CD4-positive, CD25-positive, alpha-beta regulatory T cell (primary cell): ENCODE measurements at regions not wholly inside any gene's neighbourhood (a gene's known extent, or its start where the extent isn't known, plus 50 kb on each side); places are given as distances from the start of the nearest gene placed in this dataset.
A peak's percentile ranks its signal among the peaks of the same experiment; 100 is the strongest.
"Not testable (repeated sequence)": the region's sequence is repeated elsewhere in the genome, so short reads cannot be mapped to it uniquely, and the experiment has no call there.

Source experiments
- ATAC-seq, 2 donors: fragments of 150-1000 bp; cut with Tn5 transposase; one replicate each; pipeline ENCODE4 v1.10.0; 2021; ENCODE audit warnings: low read depth in 2 of 2, moderate number of reproducible peaks in 2 of 2, moderate library complexity in 1 of 2
- DNase-seq, 3 donors: peaks; one replicate each; pipeline versions ENCODE4 v3.0.0 to v3.0.0-alpha.2; 2012 to 2022; ENCODE audit warnings: mixed read lengths in 1 of 3
- H3K27ac ChIP-seq: one replicate; pipeline ENCODE4 v1.7.0; 2013; ENCODE audit warnings: mild to moderate bottlenecking, low read length; ENCODE audit not compliant: insufficient read depth, poor library complexity, severe bottlenecking
- H3K27me3 ChIP-seq: one replicate; pipeline ENCODE4 v1.7.0; 2013; ENCODE audit warnings: low read length; ENCODE audit not compliant: control insufficient read depth, insufficient read depth
- H3K36me3 ChIP-seq: one replicate; pipeline ENCODE4 v1.7.0; 2013; ENCODE audit warnings: mild to moderate bottlenecking, low read length, moderate library complexity; ENCODE audit not compliant: control insufficient read depth, insufficient read depth
- H3K4me1 ChIP-seq: 2 replicates; pipeline ENCODE4 v1.7.0; 2013; ENCODE audit warnings: mild to moderate bottlenecking, low read length; ENCODE audit not compliant: insufficient read depth, control insufficient read depth, poor library complexity, severe bottlenecking
- H3K4me3 ChIP-seq: one replicate; pipeline ENCODE4 v1.7.0; 2013; ENCODE audit warnings: low read depth, mild to moderate bottlenecking, low read length, moderate library complexity
- H3K9me3 ChIP-seq, 2 experiments: 1 replicate in 1 of 2; 2 replicates in 1 of 2; pipeline ENCODE4 v1.7.0; 2013; ENCODE audit warnings: low read length in 2 of 2, mild to moderate bottlenecking in 1 of 2, moderate library complexity in 1 of 2; ENCODE audit not compliant: control insufficient read depth in 2 of 2
- H3K27ac Mint-ChIP-seq, 3 donors: one replicate each; pipeline ENCODE4 v1.8.0; 2020 to 2022; ENCODE audit warnings: mild to moderate bottlenecking in 3 of 3, mixed read lengths in 3 of 3, moderate library complexity in 2 of 3
- H3K27me3 Mint-ChIP-seq: one replicate; pipeline ENCODE4 v1.8.0; 2022; ENCODE audit warnings: mild to moderate bottlenecking, mixed read lengths
- H3K36me3 Mint-ChIP-seq: one replicate; pipeline ENCODE4 v1.8.0; 2020; ENCODE audit warnings: mixed read lengths
- H3K4me1 Mint-ChIP-seq, 4 donors: one replicate each; pipeline ENCODE4 v1.8.0; 2020 to 2022; ENCODE audit warnings: mixed read lengths in 4 of 4, mild to moderate bottlenecking in 1 of 4
- H3K4me3 Mint-ChIP-seq, 4 donors: one replicate each; pipeline ENCODE4 v1.8.0; 2020 to 2022; ENCODE audit warnings: mild to moderate bottlenecking in 4 of 4, mixed read lengths in 4 of 4, moderate library complexity in 3 of 4
- H3K9me3 Mint-ChIP-seq, 7 donors: one replicate each; pipeline ENCODE4 v1.8.0; 2020 to 2022; ENCODE audit warnings: mixed read lengths in 7 of 7, mild to moderate bottlenecking in 3 of 7, moderate library complexity in 2 of 7

DNA sequence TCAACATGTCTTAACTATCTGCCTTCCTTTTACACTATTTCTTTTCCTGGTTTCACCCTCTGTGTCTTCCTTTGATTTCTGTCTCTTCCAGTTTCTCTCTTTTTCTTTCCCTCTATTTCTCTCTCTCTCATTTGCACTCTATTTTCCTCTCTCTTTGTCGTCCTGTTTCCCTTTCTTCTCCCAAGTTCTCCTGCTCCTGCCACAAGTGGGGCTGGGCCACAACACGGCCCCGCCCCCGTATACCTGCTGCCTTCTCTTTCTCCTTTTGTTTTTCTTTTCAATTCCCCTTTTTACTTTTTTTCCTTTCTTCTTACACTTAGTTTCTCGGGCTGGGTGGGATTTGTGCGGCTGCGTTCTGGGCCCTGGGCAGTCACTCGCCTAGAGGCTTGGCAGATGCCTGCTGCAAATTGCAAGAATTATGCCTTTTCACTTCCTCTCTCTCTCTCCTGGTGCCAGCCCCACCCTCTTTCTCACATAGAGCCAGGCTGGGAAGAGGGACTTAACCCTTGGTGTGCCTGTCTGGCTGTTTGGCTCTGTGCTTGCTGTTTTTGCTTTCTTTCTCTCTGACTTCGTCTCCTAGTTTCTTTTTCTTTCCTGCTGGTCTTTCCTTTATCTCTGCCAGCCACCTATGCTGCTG lies 2139.4 kb downstream of the TP53TG3F start:
- no peak overlapping the region for H3K4me3 ChIP-seq
- no peaks in the 10 kb centered on the region for H3K27me3 Mint-ChIP-seq
- DNase-seq (no peak), ATAC-seq (no peak)
- H3K9me3 ChIP-seq, result peaks cover 1 to 13% of the 10 kb centered on the region in 2 experiments
- no peaks in the 10 kb centered on the region for H3K4me1 Mint-ChIP-seq
- no peak overlapping the region for H3K27ac ChIP-seq
- no peaks in the 10 kb centered on the region for H3K4me1 ChIP-seq
- H3K27me3 ChIP-seq, result no peaks in the 10 kb centered on the region
- H3K4me3 Mint-ChIP-seq, result peak overlapping the region in 1 of 4 donors; percentile 56
- H3K36me3 ChIP-seq, result no peaks in the 10 kb centered on the region
- H3K9me3 Mint-ChIP-seq, result peaks cover 0 to 29% (median 12%) of the 10 kb centered on the region in 7 donors
- no peak overlapping the region for H3K27ac Mint-ChIP-seq
- H3K36me3 Mint-ChIP-seq, result no peaks in the 10 kb centered on the region

DNA sequence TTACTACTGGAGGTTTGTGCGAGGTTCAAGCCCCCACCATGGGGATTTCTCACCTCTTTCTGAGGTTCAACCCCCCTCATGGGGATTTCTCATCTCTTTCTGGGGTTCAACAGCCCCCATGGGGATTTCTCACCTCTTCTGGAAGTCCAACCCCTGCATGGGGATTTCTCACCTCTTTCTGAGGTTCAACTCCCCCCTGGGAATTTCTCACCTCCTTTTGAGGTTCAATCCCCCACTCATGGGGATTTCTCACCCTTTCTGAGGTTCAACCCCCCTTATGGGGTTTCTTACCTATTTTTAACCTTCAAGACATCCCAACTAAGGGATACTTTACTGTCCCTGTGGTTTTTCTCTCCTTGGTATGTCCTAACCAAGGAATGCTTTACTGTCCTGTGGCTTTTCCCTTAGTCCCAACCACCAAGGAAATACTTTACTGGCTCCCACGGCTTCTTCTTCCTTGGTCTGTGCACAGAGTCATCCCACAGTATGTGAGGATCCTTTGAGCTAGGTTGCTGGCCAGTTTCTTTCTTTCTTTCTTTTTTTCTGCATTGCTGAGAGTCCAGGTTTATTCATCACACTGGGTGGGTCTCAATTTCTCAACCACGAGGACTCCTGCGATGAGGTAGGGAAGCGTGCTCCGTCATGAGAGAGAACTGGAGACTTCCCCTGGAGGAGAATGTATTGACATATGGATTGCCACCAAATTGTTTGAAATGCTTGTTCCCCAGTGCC lies 2140.2 kb downstream of the TP53TG3F start:
- DNase-seq, result no peak
- no peak overlapping the region for H3K4me3 ChIP-seq
- no peaks in the 10 kb centered on the region for H3K27me3 ChIP-seq
- H3K36me3 ChIP-seq, result no peaks in the 10 kb centered on the region
- H3K27ac ChIP-seq, result no peak overlapping the region
- H3K4me1 ChIP-seq, result no peaks in the 10 kb centered on the region
- peaks cover 0 to 13% of the 10 kb centered on the region in 2 experiments for H3K9me3 ChIP-seq
- Mint-ChIP-seq H3K36me3 (no peaks in the 10 kb centered on the region), H3K4me3 (no peak overlapping the region), H3K27ac (no peak overlapping the region), H3K9me3 (peaks cover 0 to 30% (median 14%) of the 10 kb centered on the region in 7 donors), H3K27me3 (no peaks in the 10 kb centered on the region), H3K4me1 (no peaks in the 10 kb centered on the region)
- ATAC-seq, result no peak

DNA sequence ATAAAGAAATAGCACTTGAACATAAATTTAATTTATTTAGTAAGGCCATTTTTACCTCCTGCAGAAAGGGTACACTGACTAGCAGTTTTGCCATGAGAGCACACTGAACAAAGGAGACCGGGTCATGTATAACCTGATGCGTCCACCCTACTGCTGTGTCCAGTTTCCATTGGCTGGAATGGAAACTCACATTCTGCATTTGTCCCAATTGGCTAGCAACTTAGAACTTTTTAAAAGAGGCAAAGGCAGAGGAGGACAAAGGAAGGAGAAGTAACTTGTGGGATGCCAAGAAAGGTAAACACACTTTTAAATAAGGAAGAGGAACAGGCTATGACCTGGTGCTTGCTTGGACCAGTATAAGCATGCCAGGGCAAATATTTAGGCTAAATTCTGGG lies 2140.7 kb downstream of the TP53TG3F start:
- peaks cover 0 to 13% of the 10 kb centered on the region in 2 experiments for H3K9me3 ChIP-seq
- peaks cover 0 to 31% (median 14%) of the 10 kb centered on the region in 7 donors for H3K9me3 Mint-ChIP-seq

DNA sequence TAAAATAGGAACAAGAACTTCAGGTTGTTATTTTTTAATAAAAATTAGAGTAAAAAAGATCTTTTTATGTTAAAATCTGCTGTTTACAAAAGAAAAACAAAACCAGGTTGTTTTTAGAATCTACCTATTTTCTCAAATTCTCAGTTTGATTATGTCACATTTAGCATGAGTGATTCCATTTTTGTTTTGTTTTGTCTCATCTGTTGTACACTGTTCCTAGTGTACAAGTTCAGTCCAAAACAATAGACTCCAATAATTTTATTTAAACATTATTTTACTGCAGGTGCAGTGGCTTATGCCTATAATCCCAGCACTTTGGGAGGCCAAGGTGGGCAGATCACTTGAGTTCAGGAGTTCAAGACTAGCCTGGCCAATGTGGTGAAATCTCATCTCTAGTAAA lies 2142.7 kb downstream of the TP53TG3F start:
- H3K4me3 ChIP-seq, result no peak overlapping the region
- no peaks in the 10 kb centered on the region for H3K4me1 ChIP-seq
- no peaks in the 10 kb centered on the region for H3K27me3 Mint-ChIP-seq
- no peaks in the 10 kb centered on the region for H3K36me3 ChIP-seq
- DNase-seq (no peak), ATAC-seq (no peak)
- H3K27ac ChIP-seq, result no peak overlapping the region
- H3K4me1 Mint-ChIP-seq, result no peaks in the 10 kb centered on the region
- H3K27me3 ChIP-seq, result no peaks in the 10 kb centered on the region
- H3K4me3 Mint-ChIP-seq, result no peak overlapping the region
- H3K27ac Mint-ChIP-seq, result no peak overlapping the region
- peaks cover 0 to 25% (median 10%) of the 10 kb centered on the region in 7 donors for H3K9me3 Mint-ChIP-seq
- no peaks in the 10 kb centered on the region for H3K36me3 Mint-ChIP-seq
- H3K9me3 ChIP-seq, result peaks cover 0 to 13% of the 10 kb centered on the region in 2 experiments

More for the DNA sequence above, 2140.7 kb downstream of the TP53TG3F start:
- DNase-seq, H3K4me1 Mint-ChIP-seq, H3K27me3 ChIP-seq, H3K4me3 ChIP-seq, H3K27me3 Mint-ChIP-seq, H3K4me1 ChIP-seq, H3K36me3 Mint-ChIP-seq, ATAC-seq, H3K36me3 ChIP-seq, H3K4me3 Mint-ChIP-seq, H3K27ac Mint-ChIP-seq, H3K27ac ChIP-seq: not testable (repeated sequence)

DNA sequence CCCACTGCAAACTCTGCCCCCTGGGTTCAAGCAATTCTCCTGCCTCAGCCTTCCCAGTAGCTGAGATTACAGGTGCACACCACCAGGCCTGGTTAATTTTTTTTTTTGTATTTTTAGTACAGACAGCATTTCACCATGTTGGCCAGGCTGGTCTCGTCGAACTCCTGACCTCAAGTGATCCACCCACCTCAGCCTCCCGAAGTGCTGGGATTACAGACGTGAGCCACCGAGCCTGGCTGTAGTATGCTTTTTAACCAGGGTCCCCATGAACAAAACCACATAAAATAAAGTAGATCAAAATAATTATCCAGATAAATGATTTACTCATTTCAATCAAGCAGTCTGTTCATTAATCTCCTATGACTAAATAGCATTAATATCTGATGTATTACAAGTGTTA lies 2144.0 kb downstream of the TP53TG3F start:
- not testable (repeated sequence) for H3K27me3 Mint-ChIP-seq, DNase-seq, H3K27ac ChIP-seq, H3K27ac Mint-ChIP-seq, H3K36me3 Mint-ChIP-seq, H3K4me3 ChIP-seq, H3K36me3 ChIP-seq, H3K4me1 Mint-ChIP-seq, H3K27me3 ChIP-seq, H3K4me3 Mint-ChIP-seq, H3K4me1 ChIP-seq, ATAC-seq
- peaks cover 0 to 13% of the 10 kb centered on the region in 2 experiments for H3K9me3 ChIP-seq
- peaks cover 0 to 19% (median 9%) of the 10 kb centered on the region in 7 donors for H3K9me3 Mint-ChIP-seq

DNA sequence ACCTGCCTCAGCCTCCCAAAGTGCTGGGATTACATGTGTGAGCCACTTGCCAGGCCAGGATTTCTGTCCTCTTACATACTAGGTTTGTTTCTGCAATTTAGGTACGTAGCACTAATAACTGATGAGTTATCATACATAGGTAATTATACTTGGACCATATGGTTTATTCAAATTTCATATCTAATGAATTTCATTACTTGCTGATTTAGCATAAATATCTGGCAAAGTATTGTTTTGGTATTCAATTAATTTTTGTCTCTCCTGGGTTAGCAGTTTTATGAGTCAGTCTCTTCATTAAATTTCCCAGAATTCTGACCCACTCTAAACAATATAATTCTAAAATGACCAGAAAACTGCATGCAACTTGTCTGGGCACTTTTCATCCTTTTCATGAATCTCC lies 2146.5 kb downstream of the TP53TG3F start:
- DNase-seq (no peak), ATAC-seq (no peak)
- Histone ChIP-seq H3K4me3 (no peak overlapping the region), H3K27me3 (no peaks in the 10 kb centered on the region), H3K4me1 (no peaks in the 10 kb centered on the region), H3K36me3 (no peaks in the 10 kb centered on the region), H3K9me3 (no peaks in the 10 kb centered on the region), H3K27ac (no peak overlapping the region)
- Mint-ChIP-seq H3K4me1 (no peaks in the 10 kb centered on the region), H3K27me3 (no peaks in the 10 kb centered on the region), H3K9me3 (peaks cover 0 to 16% (median 2%) of the 10 kb centered on the region in 7 donors), H3K36me3 (no peaks in the 10 kb centered on the region), H3K27ac (no peak overlapping the region), H3K4me3 (no peak overlapping the region)

DNA sequence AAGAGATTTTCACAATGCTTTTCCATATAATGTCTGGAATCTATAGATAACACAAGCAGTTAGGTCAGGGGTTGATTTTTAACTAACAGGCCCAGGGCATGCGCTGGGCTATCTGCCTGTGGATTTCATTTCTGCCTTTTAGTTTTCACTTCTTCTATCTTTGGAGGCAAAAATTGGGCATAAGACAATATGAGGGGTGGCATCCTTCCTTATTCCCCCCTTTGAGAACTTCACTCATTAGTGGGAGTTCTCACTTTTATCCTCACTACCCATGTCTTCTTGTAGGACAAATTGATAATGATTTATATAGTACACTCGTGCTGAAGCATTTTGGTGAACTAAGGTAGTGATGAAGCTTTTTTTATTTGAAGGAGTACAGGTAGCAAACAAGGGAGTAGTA lies 2155.5 kb downstream of the TP53TG3F start:
- not testable (repeated sequence) for H3K27ac ChIP-seq, H3K4me3 Mint-ChIP-seq, H3K36me3 ChIP-seq, H3K27me3 ChIP-seq, H3K4me1 ChIP-seq, H3K27me3 Mint-ChIP-seq, H3K36me3 Mint-ChIP-seq, H3K4me1 Mint-ChIP-seq, DNase-seq, H3K4me3 ChIP-seq, H3K27ac Mint-ChIP-seq, ATAC-seq
- H3K9me3 ChIP-seq, result peaks cover 15 to 34% of the 10 kb centered on the region in 2 experiments
- H3K9me3 Mint-ChIP-seq, result peaks cover 0 to 34% (median 6%) of the 10 kb centered on the region in 7 donors

DNA sequence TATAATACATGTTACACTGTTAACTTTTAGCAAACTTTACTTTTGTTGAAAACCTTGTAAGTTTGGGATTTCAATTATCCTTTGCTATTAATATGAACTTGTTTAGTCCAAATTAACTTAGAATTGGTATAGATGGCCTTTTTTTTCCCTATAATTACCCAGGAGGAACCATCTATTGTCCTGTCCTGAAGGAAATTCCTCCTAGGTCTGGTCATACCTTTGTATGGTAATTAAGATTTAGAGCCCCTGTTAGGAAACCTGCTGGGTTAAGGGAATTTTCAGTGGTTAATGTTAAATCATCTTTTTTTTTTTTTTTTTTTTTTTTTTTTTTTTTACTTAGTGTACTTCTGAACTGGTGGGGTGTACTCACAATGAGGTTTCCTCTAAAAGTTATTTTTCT lies 2159.8 kb downstream of the TP53TG3F start:
- ATAC-seq, DNase-seq, H3K4me1 ChIP-seq, H3K36me3 ChIP-seq, H3K27me3 Mint-ChIP-seq, H3K27ac Mint-ChIP-seq, H3K4me3 ChIP-seq, H3K4me3 Mint-ChIP-seq, H3K4me1 Mint-ChIP-seq, H3K36me3 Mint-ChIP-seq, H3K27ac ChIP-seq, H3K27me3 ChIP-seq: not testable (repeated sequence)
- H3K9me3 Mint-ChIP-seq, result peaks cover 2 to 38% (median 7%) of the 10 kb centered on the region in 7 donors
- peaks cover 19 to 49% of the 10 kb centered on the region in 2 experiments for H3K9me3 ChIP-seq
